ENCODE measurements at regions not wholly inside any gene's neighbourhood (a gene's known extent, or its start where the extent isn't known, plus 50 kb on each side); places are given as distances from the start of the nearest gene placed in this dataset.

DNA sequence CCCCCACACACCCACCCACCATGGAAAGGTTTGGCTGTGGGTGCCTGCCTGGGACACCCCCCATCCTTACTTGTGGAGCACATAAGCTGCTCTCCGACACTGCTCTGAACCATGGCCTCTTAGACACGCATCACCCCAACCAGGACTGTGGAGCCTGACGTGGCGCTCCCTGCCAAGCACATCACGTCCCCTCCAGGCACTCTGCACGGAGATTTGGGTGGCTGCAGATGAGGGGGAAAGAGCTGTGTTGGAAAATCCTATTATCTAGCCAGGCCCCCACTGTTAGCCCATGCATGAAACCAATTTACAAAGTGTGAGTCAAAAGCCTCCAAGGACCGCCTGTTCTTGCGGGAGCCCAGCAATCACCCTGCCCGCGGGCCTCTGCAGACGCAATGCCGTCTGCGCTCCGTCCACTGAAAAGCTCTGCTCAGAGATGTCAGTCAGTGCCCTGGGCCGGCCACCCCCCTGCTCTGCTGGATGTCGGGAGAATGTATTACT is 163.4 kb upstream of the NECTIN1 start:
- Mint-ChIP-seq H3K4me3 (ENCODE audit: unreplicated experiment) (no peak overlapping the region), H3K9me3 (ENCODE audit: unreplicated experiment) (no peaks in the 10 kb centered on the region), H3K27ac (ENCODE audit: unreplicated experiment) (no peak overlapping the region), H3K36me3 (ENCODE audit: insufficient read depth, unreplicated experiment) (no peaks in the 10 kb centered on the region), H3K4me1 (ENCODE audit: low read depth, unreplicated experiment) (peaks cover 10% of the 10 kb centered on the region), H3K27me3 (ENCODE audit: insufficient read depth, unreplicated experiment) (no peaks in the 10 kb centered on the region)
- POLR2A ChIA-PET: no interaction called here
- CTCF ChIA-PET: no interaction called here
- TF ChIP-seq, protein P1, sequence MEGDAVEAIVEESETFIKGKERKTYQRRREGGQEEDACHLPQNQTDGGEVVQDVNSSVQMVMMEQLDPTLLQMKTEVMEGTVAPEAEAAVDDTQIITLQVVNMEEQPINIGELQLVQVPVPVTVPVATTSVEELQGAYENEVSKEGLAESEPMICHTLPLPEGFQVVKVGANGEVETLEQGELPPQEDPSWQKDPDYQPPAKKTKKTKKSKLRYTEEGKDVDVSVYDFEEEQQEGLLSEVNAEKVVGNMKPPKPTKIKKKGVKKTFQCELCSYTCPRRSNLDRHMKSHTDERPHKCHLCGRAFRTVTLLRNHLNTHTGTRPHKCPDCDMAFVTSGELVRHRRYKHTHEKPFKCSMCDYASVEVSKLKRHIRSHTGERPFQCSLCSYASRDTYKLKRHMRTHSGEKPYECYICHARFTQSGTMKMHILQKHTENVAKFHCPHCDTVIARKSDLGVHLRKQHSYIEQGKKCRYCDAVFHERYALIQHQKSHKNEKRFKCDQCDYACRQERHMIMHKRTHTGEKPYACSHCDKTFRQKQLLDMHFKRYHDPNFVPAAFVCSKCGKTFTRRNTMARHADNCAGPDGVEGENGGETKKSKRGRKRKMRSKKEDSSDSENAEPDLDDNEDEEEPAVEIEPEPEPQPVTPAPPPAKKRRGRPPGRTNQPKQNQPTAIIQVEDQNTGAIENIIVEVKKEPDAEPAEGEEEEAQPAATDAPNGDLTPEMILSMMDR (IDR thresholded peaks at IDR 0.05; ENCODE audit: insufficient read depth in 1 of 2, low read depth in 1 of 2, low read length in 1 of 2, severe bottlenecking in 1 of 2, unreplicated experiment in 1 of 2): no peak
- no TSS peak for BruUV-seq (replicated peaks)
- H3K36me3 ChIP-seq (ENCODE audit: control insufficient read depth, insufficient read depth, low read length): no peaks in the 10 kb centered on the region
- peaks cover 5% of the 10 kb centered on the region for H3K4me1 ChIP-seq
- intact Hi-C loops (cut with micrococcal nuclease; ENCODE audit: unreplicated experiment): no loop called here
- no peaks in the 10 kb centered on the region for H3K27me3 ChIP-seq (replicated peaks; ENCODE audit: control insufficient read depth, insufficient read depth, low read length)
- no peak for DNase-seq
- no peak overlapping the region for H3K4me3 ChIP-seq (ENCODE audit: low read depth, low read length)
- no peaks in the 10 kb centered on the region for H3K9me3 ChIP-seq

DNA sequence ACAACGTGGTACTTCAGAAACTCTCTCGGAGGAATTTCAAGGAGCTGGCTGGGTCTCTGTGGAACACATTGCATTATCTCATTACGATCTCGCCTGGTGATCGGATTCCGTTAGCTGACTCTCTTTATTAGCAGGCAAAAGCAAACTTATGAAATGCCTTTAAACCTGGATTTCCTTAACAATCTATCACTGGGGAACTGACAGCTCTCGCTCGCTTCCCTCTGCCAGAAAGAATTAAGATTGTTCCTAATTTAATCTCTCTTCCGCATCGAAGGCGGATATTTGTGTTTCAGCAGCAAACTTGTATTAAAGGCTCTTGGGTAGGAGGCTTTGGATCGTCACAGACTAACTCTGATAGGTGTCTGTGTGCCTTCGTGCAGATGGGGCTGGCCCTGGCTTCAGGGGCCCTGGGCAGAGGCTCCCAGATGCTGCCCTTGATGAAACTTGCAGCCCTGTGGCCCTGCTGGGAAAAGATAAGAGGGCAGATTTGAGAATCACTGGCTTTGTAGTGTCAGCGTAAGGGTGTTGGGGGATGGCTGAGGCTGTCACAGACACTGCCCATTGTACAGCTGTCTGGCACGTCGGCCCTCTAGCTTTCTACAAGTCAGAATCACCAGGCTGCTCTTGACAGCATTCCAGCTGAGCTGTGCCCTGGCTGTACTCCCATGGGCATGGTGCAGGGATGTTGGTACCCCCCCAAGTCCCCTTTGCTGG is 162.2 kb upstream of the NECTIN1 start:
- Histone ChIP-seq H3K9me3 (no peaks in the 10 kb centered on the region), H3K27me3 (replicated peaks; ENCODE audit: control insufficient read depth, insufficient read depth, low read length) (no peaks in the 10 kb centered on the region), H3K4me1 (no peaks in the 10 kb centered on the region), H3K4me3 (ENCODE audit: low read depth, low read length) (no peak overlapping the region), H3K36me3 (ENCODE audit: control insufficient read depth, insufficient read depth, low read length) (no peaks in the 10 kb centered on the region)
- BruUV-seq (replicated peaks): no TSS peak
- POLR2A ChIA-PET: no interaction called here
- TF ChIP-seq, protein P1 (IDR thresholded peaks at IDR 0.05; ENCODE audit: insufficient read depth in 1 of 2, low read depth in 1 of 2, low read length in 1 of 2, severe bottlenecking in 1 of 2, unreplicated experiment in 1 of 2): no peak
- H3K4me3 Mint-ChIP-seq (ENCODE audit: unreplicated experiment): no peak overlapping the region
- no peak for DNase-seq
- H3K27me3 Mint-ChIP-seq (ENCODE audit: insufficient read depth, unreplicated experiment): no peaks in the 10 kb centered on the region
- CTCF ChIA-PET: no interaction called here
- intact Hi-C loops (cut with micrococcal nuclease; ENCODE audit: unreplicated experiment): no loop called here
- no peaks in the 10 kb centered on the region for H3K4me1 Mint-ChIP-seq (ENCODE audit: low read depth, unreplicated experiment)
- no peak overlapping the region for H3K27ac Mint-ChIP-seq (ENCODE audit: unreplicated experiment)
- H3K9me3 Mint-ChIP-seq (ENCODE audit: unreplicated experiment): no peaks in the 10 kb centered on the region
- H3K36me3 Mint-ChIP-seq (ENCODE audit: insufficient read depth, unreplicated experiment): no peaks in the 10 kb centered on the region

DNA sequence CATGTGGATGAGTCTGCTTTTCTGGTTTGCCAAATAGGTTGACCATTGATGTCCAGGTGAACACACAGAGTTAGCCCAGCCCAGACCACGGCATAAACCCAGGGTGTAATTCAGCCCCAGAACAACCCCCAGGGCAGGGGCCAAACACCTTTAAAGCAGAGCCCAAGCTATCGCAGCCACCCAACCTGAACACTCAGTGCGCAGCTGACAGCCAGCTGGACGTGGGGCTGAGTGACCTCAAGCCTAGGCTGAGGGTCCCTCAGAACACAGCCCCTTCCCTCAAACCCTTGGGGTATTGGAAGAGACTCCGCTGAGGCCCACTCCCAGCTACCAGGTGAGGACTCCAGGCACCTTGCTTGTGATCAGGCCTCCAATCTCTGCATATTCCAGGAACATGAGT is 161.5 kb upstream of the NECTIN1 start:
- POLR2A ChIA-PET: no interaction called here
- Mint-ChIP-seq H3K27me3 (ENCODE audit: insufficient read depth, unreplicated experiment) (no peaks in the 10 kb centered on the region), H3K4me3 (ENCODE audit: unreplicated experiment) (no peak overlapping the region), H3K27ac (ENCODE audit: unreplicated experiment) (no peak overlapping the region), H3K36me3 (ENCODE audit: insufficient read depth, unreplicated experiment) (no peaks in the 10 kb centered on the region), H3K9me3 (ENCODE audit: unreplicated experiment) (no peaks in the 10 kb centered on the region), H3K4me1 (ENCODE audit: low read depth, unreplicated experiment) (no peaks in the 10 kb centered on the region)
- H3K27me3 ChIP-seq (replicated peaks; ENCODE audit: control insufficient read depth, insufficient read depth, low read length): no peaks in the 10 kb centered on the region
- intact Hi-C loops (cut with micrococcal nuclease; ENCODE audit: unreplicated experiment): no loop called here
- CTCF ChIA-PET: no interaction called here
- H3K36me3 ChIP-seq (ENCODE audit: control insufficient read depth, insufficient read depth, low read length): no peaks in the 10 kb centered on the region
- TF ChIP-seq, protein P1 (IDR thresholded peaks at IDR 0.05; ENCODE audit: insufficient read depth in 1 of 2, low read depth in 1 of 2, low read length in 1 of 2, severe bottlenecking in 1 of 2, unreplicated experiment in 1 of 2): no peak
- no peaks in the 10 kb centered on the region for H3K4me1 ChIP-seq
- BruUV-seq (replicated peaks): no TSS peak
- H3K4me3 ChIP-seq (ENCODE audit: low read depth, low read length): no peak overlapping the region
- H3K9me3 ChIP-seq: no peaks in the 10 kb centered on the region
- DNase-seq: no peak

All from Caco-2 (cell line).